ENCODE measurements at regions not wholly inside any gene's neighbourhood (a gene's known extent, or its start where the extent isn't known, plus 50 kb on each side); places are given as distances from the start of the nearest gene placed in this dataset.
"Not testable (repeated sequence)": the region's sequence is repeated elsewhere in the genome, so short reads cannot be mapped to it uniquely, and the experiment has no call there.

- not testable (repeated sequence) for TF ChIP-seq CTCF, POLR2A (IDR thresholded peaks at IDR 0.05)
Observed at GRCh38 chr11:93926099-93926498, 75.7 kb upstream of the VSTM5 start.

All from heart left ventricle (tissue), 13 donors.